ENCODE measurements at regions not wholly inside any gene's neighbourhood (a gene's known extent, or its start where the extent isn't known, plus 50 kb on each side); places are given as distances from the start of the nearest gene placed in this dataset.

- TF ChIP-seq POLR2AphosphoS5 (IDR thresholded peaks at IDR 0.05; ENCODE audit: borderline replicate concordance, low read depth, low read length), result no peak
- no peak for TF ChIP-seq EZH2 (IDR thresholded peaks at IDR 0.05)
- TF ChIP-seq FOXP2 (optimal IDR thresholded peaks at IDR 0.05; ENCODE audit: control extremely low read depth, extremely low read length, insufficient read depth), result no peak
Observed at GRCh38 chr3:178041931-178042330, 494.3 kb upstream of the KCNMB2 start.

Measured in SK-N-MC (cell line).